ENCODE measurements at regions not wholly inside any gene's neighbourhood (a gene's known extent, or its start where the extent isn't known, plus 50 kb on each side); places are given as distances from the start of the nearest gene placed in this dataset.

- no peak for DNase-seq
Observed at GRCh38 chr15:70197945-70198361, 100.2 kb upstream of the TLE3 start.

GRCh38 chr15:70197318-70197944 lies 99.7 kb upstream of the TLE3 start:
- no peak for DNase-seq

GRCh38 chr15:70196372-70197316 lies 98.9 kb upstream of the TLE3 start:
- peak; percentile 52 for DNase-seq

GRCh38 chr15:70195587-70196305 lies 98.0 kb upstream of the TLE3 start:
- peak; percentile 72 for DNase-seq

- DNase-seq: no peak
Observed at GRCh38 chr15:70195171-70195570, 97.5 kb upstream of the TLE3 start.

GRCh38 chr15:70194266-70194665 lies 96.5 kb upstream of the TLE3 start:
- DNase-seq: no peak

- no peak for DNase-seq
Observed at GRCh38 chr15:70193734-70194133, 96.0 kb upstream of the TLE3 start.

- DNase-seq: no peak
Observed at GRCh38 chr15:70192490-70192889, 94.8 kb upstream of the TLE3 start.

GRCh38 chr15:70192041-70192440 lies 94.3 kb upstream of the TLE3 start:
- DNase-seq: no peak

- DNase-seq: no peak
Observed at GRCh38 chr15:70190965-70191364, 93.2 kb upstream of the TLE3 start.

- DNase-seq: no peak
Observed at GRCh38 chr15:70189826-70190695, 92.3 kb upstream of the TLE3 start.

GRCh38 chr15:70188286-70188685 lies 90.6 kb upstream of the TLE3 start:
- DNase-seq: no peak

GRCh38 chr15:70187331-70187730 lies 89.6 kb upstream of the TLE3 start:
- DNase-seq: no peak

- DNase-seq: no peak
Observed at GRCh38 chr15:70186152-70186551, 88.4 kb upstream of the TLE3 start.

- DNase-seq: no peak
Observed at GRCh38 chr15:70185251-70185711, 87.6 kb upstream of the TLE3 start.

GRCh38 chr15:70182858-70183695 lies 85.4 kb upstream of the TLE3 start:
- no peak for DNase-seq

GRCh38 chr15:70181626-70182255 lies 84.0 kb upstream of the TLE3 start:
- DNase-seq: no peak

- DNase-seq: no peak
Observed at GRCh38 chr15:70180186-70180875, 82.6 kb upstream of the TLE3 start.

GRCh38 chr15:70179309-70179892 lies 81.7 kb upstream of the TLE3 start:
- no peak for DNase-seq
